T-helper 9 cell (primary cell): ENCODE measurements at regions not wholly inside any gene's neighbourhood (a gene's known extent, or its start where the extent isn't known, plus 50 kb on each side); places are given as distances from the start of the nearest gene placed in this dataset.
"Not testable (repeated sequence)": the region's sequence is repeated elsewhere in the genome, so short reads cannot be mapped to it uniquely, and the experiment has no call there.

Source experiments
- DNase-seq: peaks from one replicate; pipeline ENCODE4 v3.0.0-alpha.2; 2020

- no peak for DNase-seq
Measured at GRCh38 chr2:146632707-146633106, 1212.1 kb upstream of the ACVR2A start.

- no peak for DNase-seq
Measured at GRCh38 chr2:146624430-146625160, 1220.2 kb upstream of the ACVR2A start.

- no peak for DNase-seq
Measured at GRCh38 chr2:146623771-146624170, 1221.1 kb upstream of the ACVR2A start.

- DNase-seq = no peak
Measured at GRCh38 chr2:146621656-146622055, 1223.2 kb upstream of the ACVR2A start.

- DNase-seq = no peak
Measured at GRCh38 chr2:146615778-146616177, 1229.1 kb upstream of the ACVR2A start.

GRCh38 chr2:146608490-146608889 is 1236.3 kb upstream of the ACVR2A start:
- no peak for DNase-seq

GRCh38 chr2:146604521-146604920 is 1240.3 kb upstream of the ACVR2A start:
- no peak for DNase-seq

- DNase-seq = no peak
Measured at GRCh38 chr2:146602856-146603255, 1242.0 kb upstream of the ACVR2A start.

- DNase-seq = no peak
Measured at GRCh38 chr2:146602383-146602782, 1242.4 kb upstream of the ACVR2A start.

GRCh38 chr2:146598791-146599190 is 1246.0 kb upstream of the ACVR2A start:
- DNase-seq = no peak

GRCh38 chr2:146597291-146597690 is 1247.5 kb upstream of the ACVR2A start:
- no peak for DNase-seq

- no peak for DNase-seq
Measured at GRCh38 chr2:146591908-146592307, 1252.9 kb upstream of the ACVR2A start.

GRCh38 chr2:146587291-146587713 is 1257.5 kb upstream of the ACVR2A start:
- DNase-seq = no peak

GRCh38 chr2:146584316-146584715 is 1260.5 kb upstream of the ACVR2A start:
- DNase-seq = no peak

- DNase-seq = no peak
Measured at GRCh38 chr2:146579147-146579930, 1265.5 kb upstream of the ACVR2A start.

- DNase-seq = no peak
Measured at GRCh38 chr2:146576339-146577111, 1268.3 kb upstream of the ACVR2A start.

GRCh38 chr2:146572598-146572997 is 1272.2 kb upstream of the ACVR2A start:
- no peak for DNase-seq

- no peak for DNase-seq
Measured at GRCh38 chr2:146561996-146562395, 1282.8 kb upstream of the ACVR2A start.

- DNase-seq = no peak
Measured at GRCh38 chr2:146547236-146547635, 1297.6 kb upstream of the ACVR2A start.

- DNase-seq = no peak
Measured at GRCh38 chr2:146544701-146545100, 1300.1 kb upstream of the ACVR2A start.

GRCh38 chr2:146541896-146542295 is 1302.9 kb upstream of the ACVR2A start:
- no peak for DNase-seq

GRCh38 chr2:146540271-146540932 is 1304.4 kb upstream of the ACVR2A start:
- DNase-seq = no peak

GRCh38 chr2:146539739-146540138 is 1305.1 kb upstream of the ACVR2A start:
- not testable (repeated sequence) for DNase-seq
